KMS-11 (cell line): ENCODE measurements at regions not wholly inside any gene's neighbourhood (a gene's known extent, or its start where the extent isn't known, plus 50 kb on each side); places are given as distances from the start of the nearest gene placed in this dataset.

Experiments
- H2AFZ ChIP-seq: fragments of 200-600 bp; sonication (generic); 2 replicates; pipeline ENCODE4 v1.6.1; 2016; ENCODE audit warnings: antibody characterized with exemption, mixed run types, low read depth
- H3K27ac ChIP-seq: fragments of 200-600 bp; sonication (generic); 2 replicates; pipeline ENCODE4 v1.6.1; 2016; ENCODE audit warnings: mild to moderate bottlenecking, mixed run types
- H3K27me3 ChIP-seq: fragments of 200-600 bp; sonication (generic); 2 replicates; pipeline ENCODE4 v1.6.1; 2017; ENCODE audit warnings: mild to moderate bottlenecking, low read depth, mixed run types, moderate library complexity; ENCODE audit not compliant: insufficient read depth
- H3K36me3 ChIP-seq: fragments of 200-600 bp; sonication (generic); 2 replicates; pipeline ENCODE4 v1.6.1; 2017; ENCODE audit warnings: mild to moderate bottlenecking, mixed run types; ENCODE audit not compliant: insufficient read depth
- H3K4me1 ChIP-seq: fragments of 200-600 bp; sonication (generic); 2 replicates; pipeline ENCODE4 v1.6.1; 2016; ENCODE audit warnings: mild to moderate bottlenecking, low read depth, mixed run types; ENCODE audit not compliant: poor library complexity, severe bottlenecking
- H3K4me2 ChIP-seq: fragments of 200-600 bp; sonication (generic); 2 replicates; pipeline ENCODE4 v1.7.0; 2016; ENCODE audit warnings: mild to moderate bottlenecking, mixed run types
- H3K4me3 ChIP-seq: fragments of 200-600 bp; sonication (generic); IDR thresholded peaks from 2 replicates; pipeline ENCODE4 v1.6.1; 2017; ENCODE audit warnings: low read depth, low read length, mixed read lengths; ENCODE audit not compliant: insufficient read depth
- H3K79me2 ChIP-seq: fragments of 200-600 bp; sonication (generic); 2 replicates; pipeline ENCODE4 v1.6.1; 2016; ENCODE audit warnings: low read depth, mixed run types; ENCODE audit not compliant: insufficient read depth
- H3K9ac ChIP-seq: fragments of 200-600 bp; sonication (generic); 2 replicates; pipeline ENCODE4 v1.6.1; 2016; ENCODE audit warnings: mild to moderate bottlenecking, mixed run types
- H4K20me1 ChIP-seq: fragments of 200-600 bp; sonication (generic); 2 replicates; pipeline ENCODE4 v1.6.1; 2016; ENCODE audit warnings: mild to moderate bottlenecking, mixed run types; ENCODE audit not compliant: insufficient read depth
- TF ChIP-seq, protein P1 (sequence below): fragments of 200-600 bp; sonication (generic); conservative IDR thresholded peaks from 2 replicates; pipeline ENCODE4 v1.6.1; 2017; ENCODE audit warnings: low read depth, mild to moderate bottlenecking, antibody characterized with exemption, low read length, moderate library complexity, mixed read lengths

DNA sequence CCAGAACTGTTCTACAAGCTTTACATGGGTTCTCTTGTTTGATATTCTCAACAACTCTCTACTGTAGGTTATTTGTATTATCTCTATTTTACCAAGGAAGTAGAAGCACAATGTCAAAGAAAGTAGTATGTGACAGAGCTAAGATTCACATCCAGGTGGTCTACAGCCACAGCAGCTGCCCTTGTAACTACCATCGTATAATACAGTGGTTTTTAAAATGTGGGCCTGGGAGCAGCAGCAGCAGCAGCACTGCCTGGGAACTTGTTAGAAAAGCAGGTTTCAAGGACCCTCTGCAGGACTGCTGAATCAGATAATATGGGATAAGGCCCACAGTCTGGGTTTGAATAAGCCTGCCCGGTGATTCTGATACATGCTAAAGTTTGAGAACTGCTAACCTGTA is 357.1 kb upstream of the SATB1 start:
- TF ChIP-seq, protein P1, sequence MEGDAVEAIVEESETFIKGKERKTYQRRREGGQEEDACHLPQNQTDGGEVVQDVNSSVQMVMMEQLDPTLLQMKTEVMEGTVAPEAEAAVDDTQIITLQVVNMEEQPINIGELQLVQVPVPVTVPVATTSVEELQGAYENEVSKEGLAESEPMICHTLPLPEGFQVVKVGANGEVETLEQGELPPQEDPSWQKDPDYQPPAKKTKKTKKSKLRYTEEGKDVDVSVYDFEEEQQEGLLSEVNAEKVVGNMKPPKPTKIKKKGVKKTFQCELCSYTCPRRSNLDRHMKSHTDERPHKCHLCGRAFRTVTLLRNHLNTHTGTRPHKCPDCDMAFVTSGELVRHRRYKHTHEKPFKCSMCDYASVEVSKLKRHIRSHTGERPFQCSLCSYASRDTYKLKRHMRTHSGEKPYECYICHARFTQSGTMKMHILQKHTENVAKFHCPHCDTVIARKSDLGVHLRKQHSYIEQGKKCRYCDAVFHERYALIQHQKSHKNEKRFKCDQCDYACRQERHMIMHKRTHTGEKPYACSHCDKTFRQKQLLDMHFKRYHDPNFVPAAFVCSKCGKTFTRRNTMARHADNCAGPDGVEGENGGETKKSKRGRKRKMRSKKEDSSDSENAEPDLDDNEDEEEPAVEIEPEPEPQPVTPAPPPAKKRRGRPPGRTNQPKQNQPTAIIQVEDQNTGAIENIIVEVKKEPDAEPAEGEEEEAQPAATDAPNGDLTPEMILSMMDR = no peak
- H4K20me1 ChIP-seq = no peaks in the 10 kb centered on the region
- no peak overlapping the region for H2AFZ ChIP-seq
- H3K36me3 ChIP-seq = no peaks in the 10 kb centered on the region
- H3K4me1 ChIP-seq = no peaks in the 10 kb centered on the region
- H3K4me2 ChIP-seq = no peak overlapping the region
- H3K4me3 ChIP-seq = no peak overlapping the region
- no peak overlapping the region for H3K27ac ChIP-seq
- no peak overlapping the region for H3K9ac ChIP-seq
- H3K79me2 ChIP-seq = no peaks in the 10 kb centered on the region
- H3K27me3 ChIP-seq = no peaks in the 10 kb centered on the region

DNA sequence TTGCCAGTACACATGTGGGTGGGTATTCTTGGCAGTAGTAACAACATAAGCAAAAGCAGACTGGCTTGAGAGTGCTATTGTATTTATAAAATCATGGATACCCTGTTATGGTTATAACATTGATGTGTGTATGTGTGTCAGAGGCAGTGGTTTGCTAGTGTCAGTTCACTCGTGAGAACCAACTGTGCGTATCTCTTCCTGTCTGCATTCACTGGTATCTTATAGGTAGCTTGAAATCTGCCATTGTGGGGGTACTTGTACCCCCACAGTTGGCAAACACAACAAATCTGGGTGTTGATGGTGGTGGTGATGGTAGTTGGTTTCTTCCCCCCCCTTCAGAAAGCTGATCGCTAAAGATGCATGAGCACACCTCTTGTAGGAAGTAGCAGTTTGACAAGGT is 355.8 kb upstream of the SATB1 start:
- Histone ChIP-seq H3K36me3 (no peaks in the 10 kb centered on the region), H4K20me1 (no peaks in the 10 kb centered on the region), H3K27me3 (no peaks in the 10 kb centered on the region), H2AFZ (no peak overlapping the region), H3K27ac (no peak overlapping the region), H3K79me2 (no peaks in the 10 kb centered on the region), H3K4me1 (no peaks in the 10 kb centered on the region), H3K9ac (no peak overlapping the region), H3K4me2 (no peak overlapping the region), H3K4me3 (no peak overlapping the region)
- TF ChIP-seq, protein P1 = no peak

DNA sequence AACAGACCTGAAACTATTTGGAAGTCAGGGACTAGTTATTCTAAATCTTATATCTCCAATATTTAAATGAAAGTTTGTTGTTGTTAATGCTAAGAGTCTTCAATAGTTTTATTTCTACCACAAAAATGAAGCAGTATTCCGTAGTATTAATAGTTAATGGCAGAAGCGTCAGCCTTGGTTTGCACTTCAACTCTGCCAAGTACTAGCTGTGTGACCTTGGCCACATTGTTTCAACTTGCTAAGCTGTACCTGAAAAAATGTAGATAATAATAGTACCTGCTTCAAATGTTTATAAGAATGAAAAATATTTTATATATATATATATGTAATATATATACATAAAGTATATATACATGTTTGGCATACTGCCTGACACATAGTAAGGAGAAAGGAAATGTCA is 354.6 kb upstream of the SATB1 start:
- H3K36me3 ChIP-seq = no peaks in the 10 kb centered on the region
- no peak overlapping the region for H3K9ac ChIP-seq
- H3K4me1 ChIP-seq = no peaks in the 10 kb centered on the region

DNA sequence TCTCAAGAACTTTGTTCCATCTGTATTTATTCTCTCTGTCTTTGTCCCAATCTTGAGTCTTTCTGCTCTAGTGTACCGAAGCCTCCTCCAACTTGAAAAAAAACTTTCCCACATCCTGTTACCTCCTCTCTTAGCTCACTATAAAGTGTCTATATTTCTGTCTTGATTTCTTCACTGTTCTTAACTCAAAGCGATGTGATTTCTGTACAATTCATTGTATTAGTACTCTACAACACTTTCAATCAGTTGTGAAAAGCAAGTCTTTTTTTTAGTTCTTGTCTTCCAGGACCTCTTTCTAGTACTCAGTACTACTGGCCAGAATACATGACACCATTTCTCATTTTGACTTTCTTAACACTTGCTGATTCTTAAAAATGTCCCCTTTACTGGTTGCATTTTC is 353.5 kb upstream of the SATB1 start:
- H3K36me3 ChIP-seq = no peaks in the 10 kb centered on the region
- H3K4me1 ChIP-seq = no peaks in the 10 kb centered on the region
- no peak overlapping the region for H3K4me3 ChIP-seq
- no peaks in the 10 kb centered on the region for H3K27me3 ChIP-seq
- H3K9ac ChIP-seq = no peak overlapping the region
- no peaks in the 10 kb centered on the region for H4K20me1 ChIP-seq
- no peak overlapping the region for H2AFZ ChIP-seq
- TF ChIP-seq, protein P1 = no peak
- H3K4me2 ChIP-seq = no peak overlapping the region
- no peak overlapping the region for H3K27ac ChIP-seq
- H3K79me2 ChIP-seq = no peaks in the 10 kb centered on the region

More for the DNA sequence above, 354.6 kb upstream of the SATB1 start:
- TF ChIP-seq, protein P1 = no peak
- Histone ChIP-seq H3K27ac (no peak overlapping the region), H3K4me3 (no peak overlapping the region), H2AFZ (no peak overlapping the region), H3K79me2 (no peaks in the 10 kb centered on the region), H4K20me1 (no peaks in the 10 kb centered on the region), H3K4me2 (no peak overlapping the region), H3K27me3 (no peaks in the 10 kb centered on the region)

DNA sequence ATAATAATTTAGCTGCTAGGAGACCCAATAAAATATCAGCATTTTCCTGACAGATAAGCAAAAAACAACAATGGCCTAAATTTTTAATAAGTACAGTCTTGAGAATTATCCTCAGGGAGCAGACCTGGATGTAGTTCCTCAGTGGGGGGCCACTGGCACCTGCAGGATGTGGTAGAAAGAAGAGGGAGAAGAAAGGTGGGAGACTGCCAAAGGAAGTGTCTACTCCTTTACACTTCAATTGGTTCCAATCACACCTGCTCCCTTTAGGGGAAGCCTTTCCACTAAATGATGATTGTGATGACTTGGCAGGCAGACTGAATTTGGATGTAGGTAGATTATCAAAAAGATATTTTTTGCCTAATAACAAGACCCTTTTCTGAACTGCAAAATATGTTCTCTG is 353.0 kb upstream of the SATB1 start:
- H3K4me2 ChIP-seq = no peak overlapping the region
- no peak overlapping the region for H3K27ac ChIP-seq
- H3K9ac ChIP-seq = no peak overlapping the region

More for the DNA sequence above, 353.0 kb upstream of the SATB1 start:
- Histone ChIP-seq H3K36me3 (no peaks in the 10 kb centered on the region), H2AFZ (no peak overlapping the region), H3K79me2 (no peaks in the 10 kb centered on the region), H4K20me1 (no peaks in the 10 kb centered on the region), H3K27me3 (no peaks in the 10 kb centered on the region), H3K4me1 (no peaks in the 10 kb centered on the region), H3K4me3 (no peak overlapping the region)
- TF ChIP-seq, protein P1 = no peak
